K562 (cell line): ENCODE measurements at regions not wholly inside any gene's neighbourhood (a gene's known extent, or its start where the extent isn't known, plus 50 kb on each side); places are given as distances from the start of the nearest gene placed in this dataset.

ENCODE experiments used
- ATAC-seq: fragments of 200-7000 bp; cut with Tn5 transposase; 3 replicates; pipeline ENCODE4 v1.9.1; 2020; ENCODE audit warnings: moderate library complexity
- BruUV-seq: library from RNA; stranded (reverse); fragments of 400-500 nt; replicated peaks from 2 replicates; lab custom pipeline; 2021; lab: Mats Ljungman, UMichigan
- CTCF ChIA-PET: fragments of 300-600 bp; formaldehyde crosslinking; extraction: SDS; loops from one replicate; lab custom pipeline; 2021; ENCODE audit warnings: low intra/inter-chr PET ratio; lab: Yijun Ruan, JAX
- POLR2A ChIA-PET: fragments of 300-600, 350-650 bp; sonication (Branson Sonifier 250); formaldehyde crosslinking; extraction: SDS; loops from one replicate; lab custom pipeline; 2021; ENCODE audit warnings: antibody characterized with exemption, inconsistent platforms; lab: Yijun Ruan, JAX
- DNase-seq, 4 experiments: peaks; one replicate each; pipeline versions ENCODE4 v3.0.0 to v3.0.0-alpha.2; 2011 to 2018; ENCODE audit warnings: low spot score in 3 of 4, mixed read lengths in 3 of 4; ENCODE audit errors: extremely low read depth in 1 of 4
- FAIRE-seq: peaks from 2 replicates; lab custom pipeline; 2011; peaks lifted over from hg19 to GRCh38; lab: Jason Lieb, UNC
- H2AFZ ChIP-seq: 2 replicates; pipeline ENCODE4 v1.6.0; 2011; ENCODE audit warnings: low read depth, low read length, control low read depth, inconsistent platforms
- H3K27ac ChIP-seq: fragments of 200-600 bp; 3 replicates; pipeline ENCODE4 v1.8.0; 2011; ENCODE audit warnings: low read depth, mild to moderate bottlenecking, control low read depth, inconsistent platforms, low read length, moderate library complexity, mixed read lengths; ENCODE audit errors: extremely low read depth
- H3K27me3 ChIP-seq, 2 experiments: fragments of 300-600 bp in 1 of 2; 2 replicates in 1 of 2; 3 replicates in 1 of 2; pipeline versions ENCODE4 v1.6.0 to v1.8.0; 2011; ENCODE audit warnings: inconsistent platforms in 2 of 2, low read length in 2 of 2, mild to moderate bottlenecking in 1 of 2, mixed read lengths in 1 of 2, moderate library complexity in 1 of 2; ENCODE audit not compliant: control insufficient read depth in 2 of 2, insufficient read depth in 2 of 2
- H3K36me3 ChIP-seq: fragments of 300-600 bp; 3 replicates; pipeline ENCODE4 v1.8.0; 2011; ENCODE audit warnings: mild to moderate bottlenecking, low read length, inconsistent platforms; ENCODE audit not compliant: control insufficient read depth, insufficient read depth
- H3K4me1 ChIP-seq, 2 experiments: fragments of 200-600 bp in 1 of 2; replicated peaks in 1 of 2; 2 replicates in 1 of 2; 3 replicates in 1 of 2; pipeline versions ENCODE4 v1.5.1 to v1.8.0; 2011; ENCODE audit warnings: inconsistent platforms in 2 of 2, low read length in 2 of 2, mild to moderate bottlenecking in 1 of 2, mixed read lengths in 1 of 2, moderate library complexity in 1 of 2; ENCODE audit not compliant: control insufficient read depth in 2 of 2, insufficient read depth in 2 of 2
- H3K4me2 ChIP-seq: 2 replicates; pipeline ENCODE4 v1.6.1; 2011; ENCODE audit warnings: low read length, control low read depth, inconsistent platforms, mixed read lengths; ENCODE audit not compliant: insufficient read depth
- H3K4me3 ChIP-seq: fragments of 200-600 bp; sonication (generic), shearing (Covaris generic); 2 replicates; pipeline ENCODE4 v1.5.1; 2016; ENCODE audit warnings: control low read depth, inconsistent platforms
- H3K79me2 ChIP-seq: fragments of 200-600 bp; 3 replicates; pipeline ENCODE4 v1.8.0; 2011; ENCODE audit warnings: low read length, inconsistent platforms; ENCODE audit not compliant: control insufficient read depth, insufficient read depth
- H3K9ac ChIP-seq, 2 experiments: 2 replicates each; pipeline versions ENCODE4 v1.6.0 to v1.6.1; 2011; ENCODE audit warnings: low read depth in 2 of 2, low read length in 2 of 2, control low read depth in 1 of 2, inconsistent platforms in 1 of 2, mild to moderate bottlenecking in 1 of 2, mixed read lengths in 1 of 2; ENCODE audit not compliant: insufficient read depth in 1 of 2
- H3K9me1 ChIP-seq: one replicate; pipeline ENCODE4 v1.6.0; 2011; ENCODE audit warnings: inconsistent platforms, mild to moderate bottlenecking, low read length, moderate library complexity; ENCODE audit not compliant: control insufficient read depth, insufficient read depth
- H3K9me3 ChIP-seq: replicated peaks from 2 replicates; pipeline ENCODE4 v1.5.1; 2011; ENCODE audit warnings: low read depth, low read length, inconsistent platforms; ENCODE audit not compliant: control insufficient read depth, insufficient read depth
- H4K20me1 ChIP-seq: replicated peaks from 2 replicates; pipeline ENCODE4 v1.6.1; 2011; ENCODE audit warnings: low read length, inconsistent platforms, mixed read lengths; ENCODE audit not compliant: control insufficient read depth, insufficient read depth
- GTF2A2 ChIP-seq: IDR thresholded peaks from 2 replicates; pipeline ENCODE4 v1.6.1; 2016; ENCODE audit warnings: mild to moderate bottlenecking, missing genetic modification characterization, missing compliant biosample characterization
- HEY1 ChIP-seq: fragments of 250-450 bp; sonication (Bioruptor Pico); IDR thresholded peaks from 2 replicates; pipeline ENCODE4 v1.5.0; 2020; ENCODE audit warnings: mild to moderate bottlenecking, moderate library complexity, borderline replicate concordance
- ILK ChIP-seq: fragments of 450-650 bp; IDR thresholded peaks from 2 replicates; pipeline ENCODE4 v1.6.1; 2016; ENCODE audit warnings: missing genetic modification characterization, low read depth, mild to moderate bottlenecking, missing compliant biosample characterization, moderate library complexity, borderline replicate concordance
- KLF10 ChIP-seq: fragments of 250-450 bp; sonication (Bioruptor Pico); IDR thresholded peaks from 2 replicates; pipeline ENCODE4 v1.6.1; 2021; ENCODE audit warnings: matching md5 sums
- MCM2 ChIP-seq: fragments of 450-650 bp; IDR thresholded peaks from 2 replicates; pipeline ENCODE4 v1.6.1; 2017; ENCODE audit warnings: low read depth, mild to moderate bottlenecking
- MCM3 ChIP-seq: fragments of 450-650 bp; IDR thresholded peaks from 2 replicates; pipeline ENCODE4 v1.6.1; 2016
- MYNN ChIP-seq, 2 experiments: sonication (generic); formaldehyde crosslinking in 1 of 2; IDR thresholded peaks; 2 replicates each; pipeline versions ENCODE4 v1.5.0 to v1.6.1; 2016 to 2020; ENCODE audit warnings: antibody characterized with exemption in 1 of 2, missing genetic modification reagents in 1 of 2
- SRSF3 ChIP-seq: fragments of 200-400 bp; formaldehyde crosslinking; IDR thresholded peaks from 2 replicates; pipeline ENCODE4 v1.6.1; 2016; ENCODE audit warnings: mild to moderate bottlenecking, low read length, moderate library complexity; ENCODE audit not compliant: insufficient read depth
- XRCC3 ChIP-seq: fragments of 450-650 bp; IDR thresholded peaks from 2 replicates; pipeline ENCODE4 v1.6.1; 2017; ENCODE audit warnings: mild to moderate bottlenecking, moderate library complexity
- ZNF695 ChIP-seq: fragments of 450-650 bp; formaldehyde crosslinking; IDR thresholded peaks from 2 replicates; pipeline ENCODE4 v1.4.0; 2020; ENCODE audit warnings: mild to moderate bottlenecking, moderate library complexity
- WGBS: fragments of 100-300 bp; shearing (Covaris generic); methylation state at CpG from one replicate; pipeline ENCODE4 v1.1.6; 2016; ENCODE audit warnings: low coverage, mixed read lengths; ENCODE audit not compliant: insufficient coverage; ENCODE audit errors: missing lambda C conversion rate; 5-methylcytosine and 5-hydroxymethylcytosine counted together
- in situ Hi-C: fragments of 300-500 bp; cut with MboI; formaldehyde crosslinking; loops from 4 replicates; pipeline ENCODE4 v1.15.0; 2018; ENCODE audit warnings: inconsistent platforms, mixed read lengths
- intact Hi-C: fragments of 100-400 bp; cut with micrococcal nuclease; formaldehyde crosslinking; loops from 2 replicates; pipeline ENCODE4 v1.14.2; 2022
- TF ChIP-seq, protein P1 (sequence below): fragments of 250-450 bp; sonication (Bioruptor Pico); IDR thresholded peaks from 2 replicates; pipeline ENCODE4 v1.8.0; 2022; ENCODE audit warnings: moderate library complexity, mild to moderate bottlenecking, inconsistent platforms
- TF ChIP-seq, protein P2 (sequence below): fragments of 450-650 bp; IDR thresholded peaks from 2 replicates; pipeline ENCODE4 v1.6.1; 2017; ENCODE audit warnings: antibody characterized with exemption

DNA sequence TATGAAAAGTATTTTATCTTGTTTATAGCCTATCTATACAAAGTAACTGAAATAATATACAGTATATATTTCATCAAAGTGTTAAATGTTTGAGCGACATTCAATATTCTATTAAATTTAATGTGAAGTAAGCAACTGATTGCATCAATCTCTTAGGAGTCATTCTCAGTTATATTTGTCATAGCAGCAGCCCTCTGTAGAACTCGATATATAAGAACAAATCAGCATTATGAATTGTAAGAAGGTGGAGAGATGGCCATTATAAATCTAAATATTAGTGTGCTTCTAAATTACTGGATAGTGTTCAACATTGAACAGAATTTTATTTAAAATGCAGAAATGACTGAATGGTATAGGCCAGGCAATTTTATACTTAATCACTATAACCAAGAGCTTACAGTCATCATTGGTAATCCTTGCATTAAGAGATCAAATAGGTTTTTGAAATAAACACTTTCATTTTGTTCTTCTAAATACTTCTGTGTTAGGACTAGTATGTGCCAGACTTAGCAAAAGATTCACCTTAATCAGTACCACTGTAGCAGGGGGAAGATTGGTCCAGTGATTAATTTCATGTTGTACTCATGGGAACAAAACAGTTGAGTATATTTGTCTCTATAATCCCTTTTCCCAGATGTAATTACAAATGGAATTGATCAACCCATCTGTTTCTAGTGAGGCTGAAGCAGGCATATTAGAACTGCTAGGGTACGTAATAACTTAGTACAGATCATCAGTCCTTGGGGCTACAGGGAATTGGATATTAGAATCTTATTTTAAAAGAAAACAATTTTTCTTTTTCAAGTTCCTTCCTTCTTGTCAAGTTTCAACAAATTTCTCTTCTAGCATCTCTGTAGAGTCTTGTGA lies 108.3 kb upstream of the TYRP1 start (continued):
- TF ChIP-seq, protein P1, sequence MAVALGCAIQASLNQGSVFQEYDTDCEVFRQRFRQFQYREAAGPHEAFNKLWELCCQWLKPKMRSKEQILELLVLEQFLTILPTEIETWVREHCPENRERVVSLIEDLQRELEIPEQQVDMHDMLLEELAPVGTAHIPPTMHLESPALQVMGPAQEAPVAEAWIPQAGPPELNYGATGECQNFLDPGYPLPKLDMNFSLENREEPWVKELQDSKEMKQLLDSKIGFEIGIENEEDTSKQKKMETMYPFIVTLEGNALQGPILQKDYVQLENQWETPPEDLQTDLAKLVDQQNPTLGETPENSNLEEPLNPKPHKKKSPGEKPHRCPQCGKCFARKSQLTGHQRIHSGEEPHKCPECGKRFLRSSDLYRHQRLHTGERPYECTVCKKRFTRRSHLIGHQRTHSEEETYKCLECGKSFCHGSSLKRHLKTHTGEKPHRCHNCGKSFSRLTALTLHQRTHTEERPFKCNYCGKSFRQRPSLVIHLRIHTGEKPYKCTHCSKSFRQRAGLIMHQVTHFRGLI (CRISPR knock-in tag) = no peak
- TF ChIP-seq GTF2A2 (tag) (no peak), MCM3 (no peak), ILK (no peak), ZNF695 (no peak)
- TF ChIP-seq, protein P2, sequence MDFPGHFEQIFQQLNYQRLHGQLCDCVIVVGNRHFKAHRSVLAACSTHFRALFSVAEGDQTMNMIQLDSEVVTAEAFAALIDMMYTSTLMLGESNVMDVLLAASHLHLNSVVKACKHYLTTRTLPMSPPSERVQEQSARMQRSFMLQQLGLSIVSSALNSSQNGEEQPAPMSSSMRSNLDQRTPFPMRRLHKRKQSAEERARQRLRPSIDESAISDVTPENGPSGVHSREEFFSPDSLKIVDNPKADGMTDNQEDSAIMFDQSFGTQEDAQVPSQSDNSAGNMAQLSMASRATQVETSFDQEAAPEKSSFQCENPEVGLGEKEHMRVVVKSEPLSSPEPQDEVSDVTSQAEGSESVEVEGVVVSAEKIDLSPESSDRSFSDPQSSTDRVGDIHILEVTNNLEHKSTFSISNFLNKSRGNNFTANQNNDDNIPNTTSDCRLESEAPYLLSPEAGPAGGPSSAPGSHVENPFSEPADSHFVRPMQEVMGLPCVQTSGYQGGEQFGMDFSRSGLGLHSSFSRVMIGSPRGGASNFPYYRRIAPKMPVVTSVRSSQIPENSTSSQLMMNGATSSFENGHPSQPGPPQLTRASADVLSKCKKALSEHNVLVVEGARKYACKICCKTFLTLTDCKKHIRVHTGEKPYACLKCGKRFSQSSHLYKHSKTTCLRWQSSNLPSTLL = no peak

DNA sequence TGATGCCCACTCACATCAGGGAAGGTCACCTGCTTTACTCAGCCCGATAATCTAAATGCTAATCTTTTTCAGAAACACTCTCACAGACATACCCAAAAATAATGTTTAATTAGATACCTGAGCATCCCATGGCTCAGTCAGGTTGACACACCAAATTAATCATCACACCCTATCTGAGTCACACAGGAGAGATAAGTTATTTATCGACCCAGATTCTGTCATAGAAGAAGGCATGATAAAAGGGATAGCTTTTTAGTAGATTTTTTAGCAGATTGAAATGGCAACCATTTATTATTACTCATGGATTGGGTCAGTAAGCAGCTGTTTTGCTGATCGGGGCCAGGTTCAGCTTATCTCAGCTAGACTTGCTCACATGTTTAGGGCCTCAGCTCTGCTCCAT lies 97.8 kb upstream of the TYRP1 start:
- Histone ChIP-seq H3K4me3 (no peak overlapping the region), H3K79me2 (no peaks in the 10 kb centered on the region), H3K27me3 (no peaks in the 10 kb centered on the region), H3K27ac (no peak overlapping the region), H3K9me1 (no peaks in the 10 kb centered on the region), H3K9ac (no peak overlapping the region), H3K36me3 (no peaks in the 10 kb centered on the region), H3K9me3 (no peaks in the 10 kb centered on the region), H3K4me2 (no peak overlapping the region), H2AFZ (no peak overlapping the region), H3K4me1 (no peaks in the 10 kb centered on the region), H4K20me1 (no peaks in the 10 kb centered on the region)
- in situ Hi-C loops (no loop called here), intact Hi-C loops (no loop called here)
- ChIA-PET POLR2A (no interaction called here), CTCF (no interaction called here)
- BruUV-seq = no TSS peak
- TF ChIP-seq KLF10 (CRISPR knock-in tag) (no peak), XRCC3 (no peak), SRSF3 (no peak), MYNN (IDR thresholded peaks at IDR 0.05) (no peak), MYNN (CRISPR knock-in tag; IDR thresholded peaks at IDR 0.05) (no peak), HEY1 (CRISPR knock-in tag) (no peak), MCM2 (no peak)
- DNase-seq = no peak
- WGBS = 0% methylated on average over 3 of the region's 3 CpGs
- no peak for ATAC-seq
- no peak for FAIRE-seq
